WTC11 (cell line): ENCODE measurements at regions not wholly inside any gene's neighbourhood (a gene's known extent, or its start where the extent isn't known, plus 50 kb on each side); places are given as distances from the start of the nearest gene placed in this dataset.

Experiments
- CREM ChIP-seq: sonication (generic); formaldehyde crosslinking; IDR thresholded peaks from 2 replicates; pipeline ENCODE4 v1.8.1; 2022; ENCODE audit warnings: mild to moderate bottlenecking, missing genetic modification reagents, moderate library complexity
- FOXP1 ChIP-seq: sonication (generic); formaldehyde crosslinking; IDR thresholded peaks from 2 replicates; pipeline ENCODE4 v1.8.0; 2022; ENCODE audit warnings: missing genetic modification reagents, mild to moderate bottlenecking, moderate library complexity, borderline replicate concordance
- GABPB1 ChIP-seq: sonication (generic); formaldehyde crosslinking; IDR thresholded peaks from 2 replicates; pipeline ENCODE4 v1.8.1; 2023; ENCODE audit warnings: mild to moderate bottlenecking, missing genetic modification reagents
- TEAD4 ChIP-seq: sonication (generic); formaldehyde crosslinking; IDR thresholded peaks from 2 replicates; pipeline ENCODE4 v1.8.0; 2022; ENCODE audit warnings: mild to moderate bottlenecking, missing genetic modification reagents
- ZBTB43 ChIP-seq: sonication (generic); formaldehyde crosslinking; IDR thresholded peaks from 2 replicates; pipeline ENCODE4 v1.8.1; 2023; ENCODE audit warnings: mild to moderate bottlenecking, missing genetic modification reagents
- TF ChIP-seq, protein P1 (sequence below): fragments of 200-600 bp; IDR thresholded peaks from 2 replicates; pipeline ENCODE4 v1.8.0; 2022; ENCODE audit warnings: antibody characterized with exemption
- TF ChIP-seq, protein P2 (sequence below): sonication (generic); formaldehyde crosslinking; IDR thresholded peaks from 2 replicates; pipeline ENCODE4 v1.8.1; 2023; ENCODE audit warnings: mild to moderate bottlenecking, missing genetic modification reagents, moderate library complexity

DNA sequence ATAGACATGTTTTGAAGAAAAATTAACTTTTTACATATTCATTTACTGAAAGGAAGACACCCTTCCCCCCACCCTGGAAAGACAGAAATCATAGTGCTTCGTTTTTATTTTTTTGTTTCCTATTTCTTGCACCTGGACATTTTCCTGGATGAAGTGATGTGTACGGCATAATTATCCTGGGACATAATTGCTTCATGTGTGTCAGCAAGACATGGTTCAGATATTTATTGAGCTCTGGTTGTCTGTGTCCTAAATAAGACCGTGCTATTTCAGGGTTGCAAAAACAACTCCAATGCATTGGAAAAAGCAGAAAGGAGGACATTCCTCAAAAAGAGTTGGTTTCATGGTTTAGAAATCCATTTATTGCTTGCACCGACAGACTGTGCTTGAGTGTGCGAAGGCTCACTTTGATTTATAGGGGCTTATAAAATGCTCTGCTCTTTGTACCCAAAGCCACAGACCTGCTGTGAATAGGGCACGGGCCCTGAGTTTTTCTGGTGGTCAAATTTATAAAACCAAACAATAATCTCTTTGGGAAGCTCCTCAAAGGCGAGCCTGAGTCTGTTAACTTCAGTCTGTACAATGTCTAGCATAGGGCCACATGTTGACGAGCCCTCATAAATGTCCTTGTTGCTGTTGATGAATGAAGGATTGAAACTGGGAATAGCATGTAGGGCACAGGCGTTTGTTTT is 179.5 kb downstream of the SOX4 start:
- TF ChIP-seq, protein P1, sequence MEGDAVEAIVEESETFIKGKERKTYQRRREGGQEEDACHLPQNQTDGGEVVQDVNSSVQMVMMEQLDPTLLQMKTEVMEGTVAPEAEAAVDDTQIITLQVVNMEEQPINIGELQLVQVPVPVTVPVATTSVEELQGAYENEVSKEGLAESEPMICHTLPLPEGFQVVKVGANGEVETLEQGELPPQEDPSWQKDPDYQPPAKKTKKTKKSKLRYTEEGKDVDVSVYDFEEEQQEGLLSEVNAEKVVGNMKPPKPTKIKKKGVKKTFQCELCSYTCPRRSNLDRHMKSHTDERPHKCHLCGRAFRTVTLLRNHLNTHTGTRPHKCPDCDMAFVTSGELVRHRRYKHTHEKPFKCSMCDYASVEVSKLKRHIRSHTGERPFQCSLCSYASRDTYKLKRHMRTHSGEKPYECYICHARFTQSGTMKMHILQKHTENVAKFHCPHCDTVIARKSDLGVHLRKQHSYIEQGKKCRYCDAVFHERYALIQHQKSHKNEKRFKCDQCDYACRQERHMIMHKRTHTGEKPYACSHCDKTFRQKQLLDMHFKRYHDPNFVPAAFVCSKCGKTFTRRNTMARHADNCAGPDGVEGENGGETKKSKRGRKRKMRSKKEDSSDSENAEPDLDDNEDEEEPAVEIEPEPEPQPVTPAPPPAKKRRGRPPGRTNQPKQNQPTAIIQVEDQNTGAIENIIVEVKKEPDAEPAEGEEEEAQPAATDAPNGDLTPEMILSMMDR: no peak
- TF ChIP-seq, protein P2, sequence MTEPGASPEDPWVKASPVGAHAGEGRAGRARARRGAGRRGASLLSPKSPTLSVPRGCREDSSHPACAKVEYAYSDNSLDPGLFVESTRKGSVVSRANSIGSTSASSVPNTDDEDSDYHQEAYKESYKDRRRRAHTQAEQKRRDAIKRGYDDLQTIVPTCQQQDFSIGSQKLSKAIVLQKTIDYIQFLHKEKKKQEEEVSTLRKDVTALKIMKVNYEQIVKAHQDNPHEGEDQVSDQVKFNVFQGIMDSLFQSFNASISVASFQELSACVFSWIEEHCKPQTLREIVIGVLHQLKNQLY: no peak
- no peak for TF ChIP-seq TEAD4
- TF ChIP-seq FOXP1 (CRISPR knock-in tag): no peak
- no peak for TF ChIP-seq GABPB1
- no peak for TF ChIP-seq CREM (CRISPR knock-in tag)
- no peak for TF ChIP-seq ZBTB43 (CRISPR knock-in tag)
